ENCODE measurements at regions not wholly inside any gene's neighbourhood (a gene's known extent, or its start where the extent isn't known, plus 50 kb on each side); places are given as distances from the start of the nearest gene placed in this dataset.

GRCh38 chr2:75344146-75344545 lies 144.8 kb upstream of the TACR1 start:
- TF ChIP-seq MXI1 (IDR thresholded peaks at IDR 0.05; ENCODE audit: low read depth, low read length) (no peak), CTCF (IDR thresholded peaks at IDR 0.05 in 2 of 3, conservative IDR thresholded peaks at IDR 0.05 in 1 of 3; ENCODE audit: control insufficient read depth in 2 of 3, extremely low read depth in 1 of 3, insufficient read depth in 1 of 3, low read depth in 3 of 3, low read length in 3 of 3) (no peak), SRF (IDR thresholded peaks at IDR 0.05; ENCODE audit: low read depth in 2 of 2, low read length in 2 of 2) (no peak), POLR2AphosphoS5 (IDR thresholded peaks at IDR 0.05; ENCODE audit: low read length) (no peak), SIX5 (IDR thresholded peaks at IDR 0.05; ENCODE audit: low read depth, low read length, severe bottlenecking) (no peak), GABPA (IDR thresholded peaks at IDR 0.05; ENCODE audit: low read depth) (no peak), POLR2A (IDR thresholded peaks at IDR 0.05; ENCODE audit: low read depth, low read length) (no peak), EP300 (IDR thresholded peaks at IDR 0.05; ENCODE audit: borderline replicate concordance in 1 of 2, control insufficient read depth in 1 of 2, low read depth in 2 of 2, low read length in 2 of 2) (no peak), ZNF217 (IDR thresholded peaks at IDR 0.05) (no peak)

Measured in GM12878 (cell line).